PC-9 (cell line): ENCODE measurements at regions not wholly inside any gene's neighbourhood (a gene's known extent, or its start where the extent isn't known, plus 50 kb on each side); places are given as distances from the start of the nearest gene placed in this dataset.

Source experiments
- BruUV-seq: library from RNA; stranded (reverse); fragments of 400-500 nt; replicated peaks from 2 replicates; lab custom pipeline; 2021; lab: Mats Ljungman, UMichigan
- CTCF ChIA-PET: fragments of 300-600 bp; sonication (Branson Sonifier 250); formaldehyde crosslinking; loops from one replicate; lab custom pipeline; 2022; ENCODE audit warnings: antibody characterized with exemption; lab: Charles Lee
- POLR2A ChIA-PET: fragments of 300-600 bp; sonication (Branson Sonifier 250); formaldehyde crosslinking; loops from one replicate; lab custom pipeline; 2022; ENCODE audit warnings: antibody characterized with exemption; ENCODE audit not compliant: unreplicated experiment; lab: Charles Lee
- DNase-seq, 2 experiments: peaks; one replicate each; pipeline versions ENCODE4 v3.0.0 to v3.0.0-alpha.2; 2015 to 2022; ENCODE audit warnings: mixed read lengths in 1 of 2
- H2AFZ ChIP-seq: fragments of 200-600 bp; sonication (generic); 2 replicates; pipeline ENCODE4 v1.8.1; 2017; ENCODE audit warnings: antibody characterized with exemption
- H3F3A ChIP-seq: fragments of 200-600 bp; sonication (generic); 2 replicates; pipeline ENCODE4 v1.8.1; 2017; ENCODE audit warnings: antibody characterized with exemption, mild to moderate bottlenecking, low read depth; ENCODE audit not compliant: insufficient read depth
- H3K27ac ChIP-seq: fragments of 200-600 bp; sonication (generic); 2 replicates; pipeline ENCODE4 v1.6.1; 2016; ENCODE audit warnings: mixed run types
- H3K27me3 ChIP-seq: fragments of 200-600 bp; sonication (generic); 2 replicates; pipeline ENCODE4 v1.6.1; 2016; ENCODE audit warnings: low read depth, mixed run types; ENCODE audit not compliant: insufficient read depth
- H3K36me3 ChIP-seq: fragments of 200-600 bp; sonication (generic); 2 replicates; pipeline ENCODE4 v1.6.1; 2016; ENCODE audit warnings: low read depth, mixed run types
- H3K4me1 ChIP-seq: fragments of 200-600 bp; sonication (generic); replicated peaks from 2 replicates; pipeline ENCODE4 v1.6.1; 2016; ENCODE audit warnings: mixed run types; ENCODE audit not compliant: insufficient read depth
- H3K4me2 ChIP-seq: fragments of 200-600 bp; sonication (generic); 2 replicates; pipeline ENCODE4 v1.6.1; 2017; ENCODE audit warnings: mixed run types
- H3K4me3 ChIP-seq: fragments of 200-600 bp; sonication (generic); 2 replicates; pipeline ENCODE4 v1.6.1; 2016; ENCODE audit warnings: mixed run types
- H3K79me2 ChIP-seq: fragments of 200-600 bp; sonication (generic); 2 replicates; pipeline ENCODE4 v1.6.1; 2017; ENCODE audit warnings: low read depth, mixed run types
- H3K9me2 ChIP-seq: fragments of 200-600 bp; sonication (generic); 2 replicates; pipeline ENCODE4 v1.8.1; 2017; ENCODE audit warnings: mild to moderate bottlenecking; ENCODE audit not compliant: insufficient read depth
- H3K9me3 ChIP-seq: fragments of 200-600 bp; sonication (generic); 2 replicates; pipeline ENCODE4 v1.8.1; 2016; ENCODE audit warnings: low read depth; ENCODE audit not compliant: insufficient read depth
- H4K20me1 ChIP-seq: fragments of 200-600 bp; sonication (generic); 2 replicates; pipeline ENCODE4 v1.8.1; 2017; ENCODE audit not compliant: insufficient read depth
- EZH2 ChIP-seq: fragments of 200-600 bp; sonication (generic); IDR thresholded peaks from 2 replicates; pipeline ENCODE4 v1.8.0; 2017; ENCODE audit warnings: antibody characterized with exemption, low read depth
- intact Hi-C: fragments of 100-400 bp; cut with micrococcal nuclease; formaldehyde crosslinking; loops from one replicate; pipeline ENCODE4 v1.10.0; 2022; ENCODE audit not compliant: unreplicated experiment
- TF ChIP-seq, protein P1 (sequence below): fragments of 200-600 bp; sonication (generic); conservative IDR thresholded peaks from 2 replicates; pipeline ENCODE4 v1.6.1; 2017; ENCODE audit warnings: mixed run types, antibody characterized with exemption, mild to moderate bottlenecking, moderate library complexity

DNA sequence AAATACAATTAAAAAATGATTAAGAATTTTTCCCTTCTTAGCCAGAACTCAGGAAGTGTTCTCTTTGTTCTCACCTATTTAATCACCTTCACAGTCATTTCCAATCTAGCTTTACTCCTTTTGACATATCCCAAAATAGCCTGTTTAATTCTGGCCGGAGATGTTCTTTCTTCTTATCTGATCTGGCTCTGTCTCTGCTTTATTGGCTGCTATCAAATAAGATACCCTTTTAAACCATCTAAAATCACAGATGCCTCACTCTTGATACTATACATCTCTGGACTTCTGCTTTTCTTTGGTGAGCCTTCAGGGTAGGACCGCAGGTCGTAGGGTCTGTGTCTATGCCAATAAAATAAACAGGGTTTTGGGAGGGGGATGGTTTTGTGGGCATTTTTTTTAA is 319.2 kb upstream of the SEMA6D start:
- intact Hi-C loops, result no loop called here
- Histone ChIP-seq H3K27me3 (no peaks in the 10 kb centered on the region), H3K4me2 (no peak overlapping the region), H3K4me3 (no peak overlapping the region), H3K9me2 (no peaks in the 10 kb centered on the region), H3K36me3 (no peaks in the 10 kb centered on the region), H2AFZ (no peak overlapping the region), H3K9me3 (no peaks in the 10 kb centered on the region), H4K20me1 (no peaks in the 10 kb centered on the region), H3K4me1 (no peaks in the 10 kb centered on the region), H3K79me2 (no peaks in the 10 kb centered on the region), H3F3A (no peaks in the 10 kb centered on the region), H3K27ac (no peak overlapping the region)
- BruUV-seq, result no TSS peak
- CTCF ChIA-PET, result no interaction called here
- TF ChIP-seq, protein P1, sequence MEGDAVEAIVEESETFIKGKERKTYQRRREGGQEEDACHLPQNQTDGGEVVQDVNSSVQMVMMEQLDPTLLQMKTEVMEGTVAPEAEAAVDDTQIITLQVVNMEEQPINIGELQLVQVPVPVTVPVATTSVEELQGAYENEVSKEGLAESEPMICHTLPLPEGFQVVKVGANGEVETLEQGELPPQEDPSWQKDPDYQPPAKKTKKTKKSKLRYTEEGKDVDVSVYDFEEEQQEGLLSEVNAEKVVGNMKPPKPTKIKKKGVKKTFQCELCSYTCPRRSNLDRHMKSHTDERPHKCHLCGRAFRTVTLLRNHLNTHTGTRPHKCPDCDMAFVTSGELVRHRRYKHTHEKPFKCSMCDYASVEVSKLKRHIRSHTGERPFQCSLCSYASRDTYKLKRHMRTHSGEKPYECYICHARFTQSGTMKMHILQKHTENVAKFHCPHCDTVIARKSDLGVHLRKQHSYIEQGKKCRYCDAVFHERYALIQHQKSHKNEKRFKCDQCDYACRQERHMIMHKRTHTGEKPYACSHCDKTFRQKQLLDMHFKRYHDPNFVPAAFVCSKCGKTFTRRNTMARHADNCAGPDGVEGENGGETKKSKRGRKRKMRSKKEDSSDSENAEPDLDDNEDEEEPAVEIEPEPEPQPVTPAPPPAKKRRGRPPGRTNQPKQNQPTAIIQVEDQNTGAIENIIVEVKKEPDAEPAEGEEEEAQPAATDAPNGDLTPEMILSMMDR, result no peak
- TF ChIP-seq EZH2, result no peak
- no peak for DNase-seq
- POLR2A ChIA-PET, result no interaction called here

DNA sequence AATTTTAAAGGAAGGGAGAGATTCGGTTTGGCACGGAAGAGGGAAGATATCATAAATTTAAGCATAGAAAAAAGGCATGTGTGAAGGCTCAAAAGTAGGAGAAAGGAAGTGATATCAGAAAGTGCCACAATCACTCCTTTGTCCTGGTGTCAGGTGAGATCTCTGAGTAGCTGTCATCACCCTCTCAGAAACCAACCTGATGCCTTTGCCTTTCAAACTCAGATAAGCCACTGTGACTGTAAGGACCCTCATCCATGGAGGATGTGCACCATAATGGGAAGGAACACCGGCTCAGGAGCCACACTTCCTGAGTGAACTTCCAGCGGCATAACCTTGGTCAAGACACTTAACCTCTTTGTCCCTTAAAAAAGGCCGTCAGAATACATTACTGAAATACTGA is 318.7 kb upstream of the SEMA6D start:
- Histone ChIP-seq H3F3A (no peaks in the 10 kb centered on the region), H3K79me2 (no peaks in the 10 kb centered on the region), H3K27ac (no peak overlapping the region), H3K4me1 (no peaks in the 10 kb centered on the region), H3K4me3 (no peak overlapping the region), H3K9me2 (no peaks in the 10 kb centered on the region), H3K27me3 (no peaks in the 10 kb centered on the region; the same call in 1 of the 2 replicates), H3K9me3 (no peaks in the 10 kb centered on the region), H3K36me3 (no peaks in the 10 kb centered on the region), H4K20me1 (no peaks in the 10 kb centered on the region), H2AFZ (no peak overlapping the region), H3K4me2 (no peak overlapping the region)
- no TSS peak for BruUV-seq
- no peak for DNase-seq
- ChIA-PET POLR2A (no interaction called here), CTCF (no interaction called here)
- intact Hi-C loops, result no loop called here
- TF ChIP-seq, protein P1, result no peak
- TF ChIP-seq EZH2, result no peak

DNA sequence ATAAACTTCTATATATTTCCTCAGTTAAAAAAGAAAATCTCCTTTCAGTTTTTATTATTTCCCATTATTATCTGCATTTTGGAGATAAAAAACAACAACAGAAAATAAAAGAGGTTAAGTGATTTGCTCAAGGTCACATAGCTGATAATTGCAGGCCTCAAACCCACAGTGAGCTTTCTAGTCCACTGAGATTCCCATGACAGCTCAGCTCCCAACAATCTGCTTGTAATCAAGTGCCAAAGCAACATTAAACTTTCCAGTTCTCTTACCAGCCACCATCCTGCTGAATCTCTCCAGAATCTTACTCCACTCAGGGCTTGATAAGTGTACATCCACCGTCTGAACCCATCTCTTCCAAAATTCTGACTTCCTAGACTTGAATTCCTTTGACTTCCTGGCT is 318.2 kb upstream of the SEMA6D start:
- Histone ChIP-seq H3K36me3 (no peaks in the 10 kb centered on the region), H4K20me1 (no peaks in the 10 kb centered on the region), H3K4me2 (no peak overlapping the region), H3K4me1 (no peaks in the 10 kb centered on the region), H3K4me3 (no peak overlapping the region), H3K27me3 (no peaks in the 10 kb centered on the region; the same call in 1 of the 2 replicates), H3F3A (no peaks in the 10 kb centered on the region), H3K9me3 (no peaks in the 10 kb centered on the region), H3K9me2 (no peaks in the 10 kb centered on the region), H3K27ac (no peak overlapping the region), H2AFZ (no peak overlapping the region), H3K79me2 (no peaks in the 10 kb centered on the region)
- no peak for DNase-seq
- ChIA-PET CTCF (no interaction called here), POLR2A (no interaction called here)
- TF ChIP-seq EZH2, result no peak
- TF ChIP-seq, protein P1, result no peak
- BruUV-seq, result no TSS peak
- intact Hi-C loops, result no loop called here
